SK-N-MC (cell line): ENCODE measurements at regions not wholly inside any gene's neighbourhood (a gene's known extent, or its start where the extent isn't known, plus 50 kb on each side); places are given as distances from the start of the nearest gene placed in this dataset.

Experiments
- EZH2 ChIP-seq: fragments of 200-600 bp; sonication (generic); IDR thresholded peaks from one replicate; pipeline ENCODE4 v1.6.1; 2017; ENCODE audit warnings: antibody characterized with exemption
- FOXP2 ChIP-seq: optimal IDR thresholded peaks from 2 replicates; pipeline ENCODE3; 2011; ENCODE audit warnings: mild to moderate bottlenecking, moderate library complexity; ENCODE audit not compliant: insufficient read depth; ENCODE audit errors: extremely low read length, control extremely low read depth
- POLR2AphosphoS5 ChIP-seq: IDR thresholded peaks from 2 replicates; pipeline ENCODE4 v1.6.1; 2012; ENCODE audit warnings: mild to moderate bottlenecking, low read depth, low read length, borderline replicate concordance

DNA sequence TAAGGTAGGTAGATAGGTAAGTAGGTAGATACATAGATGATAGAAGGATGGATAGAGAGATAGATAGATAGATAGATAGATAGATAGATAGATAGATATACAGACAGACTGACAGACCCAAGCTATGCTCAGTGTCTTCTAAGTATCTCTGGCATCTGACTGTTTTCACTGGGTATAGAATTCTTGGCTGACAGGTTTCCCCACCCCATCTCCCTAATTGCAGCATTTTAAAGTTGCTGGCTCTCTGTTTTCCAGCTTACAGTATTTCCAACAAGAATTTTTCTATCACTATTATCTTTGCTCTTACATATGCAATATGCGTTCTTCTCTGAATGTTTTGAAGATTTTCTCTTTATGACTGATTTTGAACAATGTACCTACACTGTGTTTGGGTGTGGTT lies 328.7 kb downstream of the TCERG1L start:
- TF ChIP-seq EZH2 (no peak), POLR2AphosphoS5 (no peak), FOXP2 (no peak)
